Endothelial cell of umbilical vein (primary cell): ENCODE measurements at regions not wholly inside any gene's neighbourhood (a gene's known extent, or its start where the extent isn't known, plus 50 kb on each side); places are given as distances from the start of the nearest gene placed in this dataset.

ENCODE experiments used
- EZH2 ChIP-seq: IDR thresholded peaks from 2 replicates; pipeline ENCODE4 v1.6.1; 2012; ENCODE audit warnings: borderline replicate concordance, low read depth, mild to moderate bottlenecking, moderate library complexity, low read length, inconsistent platforms; ENCODE audit not compliant: severe bottlenecking
- JUN ChIP-seq: IDR thresholded peaks from 2 replicates; pipeline ENCODE4 v1.6.1; 2011; ENCODE audit warnings: borderline replicate concordance, low read depth; ENCODE audit not compliant: insufficient read length, insufficient read depth
- POLR2A ChIP-seq: IDR thresholded peaks from 2 replicates; pipeline ENCODE4 v1.6.1; 2012; ENCODE audit warnings: low read depth, mild to moderate bottlenecking, control low read depth, low read length
- POLR2AphosphoS5 ChIP-seq: IDR thresholded peaks from 2 replicates; pipeline ENCODE4 v1.6.1; 2012; ENCODE audit warnings: low read depth, mild to moderate bottlenecking, control low read depth, low read length, moderate library complexity; ENCODE audit not compliant: insufficient read depth
- TF ChIP-seq, protein P1 (sequence below), 2 donors: IDR thresholded peaks; 1 replicate in 1 of 2; 2 replicates in 1 of 2; pipeline ENCODE4 v1.5.1; 2011; ENCODE audit warnings: low read length in 2 of 2, mild to moderate bottlenecking in 2 of 2, moderate library complexity in 2 of 2, control low read depth in 1 of 2, inconsistent platforms in 1 of 2, low read depth in 1 of 2; ENCODE audit not compliant: insufficient read depth in 1 of 2; ENCODE audit errors: extremely low read depth in 1 of 2
- TF ChIP-seq, protein P2 (sequence below): IDR thresholded peaks from 2 replicates; pipeline ENCODE4 v1.6.1; 2011; ENCODE audit not compliant: insufficient read depth, insufficient read length

DNA sequence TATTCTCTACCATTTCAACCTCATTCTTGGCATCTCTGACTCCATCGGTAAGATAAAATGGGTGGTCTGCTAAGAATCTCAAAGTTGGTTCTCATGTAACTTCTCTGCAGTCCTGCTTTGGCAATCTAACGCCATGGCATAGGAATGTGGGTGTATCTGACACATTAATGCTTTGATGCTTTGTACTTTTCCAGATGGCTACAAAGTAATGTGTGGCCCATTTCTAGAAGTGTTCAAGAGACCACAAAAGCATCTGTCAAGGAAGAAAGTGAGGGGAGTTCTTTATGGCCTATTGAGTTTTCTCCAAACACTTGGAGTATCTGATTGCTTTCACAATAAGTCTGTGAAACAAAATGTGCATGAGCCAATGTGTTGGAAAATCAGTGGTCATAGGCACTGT lies 339.9 kb upstream of the TGFBR2 start:
- TF ChIP-seq EZH2 (no peak), POLR2A (no peak), JUN (no peak), POLR2AphosphoS5 (no peak)
- TF ChIP-seq, protein P1, sequence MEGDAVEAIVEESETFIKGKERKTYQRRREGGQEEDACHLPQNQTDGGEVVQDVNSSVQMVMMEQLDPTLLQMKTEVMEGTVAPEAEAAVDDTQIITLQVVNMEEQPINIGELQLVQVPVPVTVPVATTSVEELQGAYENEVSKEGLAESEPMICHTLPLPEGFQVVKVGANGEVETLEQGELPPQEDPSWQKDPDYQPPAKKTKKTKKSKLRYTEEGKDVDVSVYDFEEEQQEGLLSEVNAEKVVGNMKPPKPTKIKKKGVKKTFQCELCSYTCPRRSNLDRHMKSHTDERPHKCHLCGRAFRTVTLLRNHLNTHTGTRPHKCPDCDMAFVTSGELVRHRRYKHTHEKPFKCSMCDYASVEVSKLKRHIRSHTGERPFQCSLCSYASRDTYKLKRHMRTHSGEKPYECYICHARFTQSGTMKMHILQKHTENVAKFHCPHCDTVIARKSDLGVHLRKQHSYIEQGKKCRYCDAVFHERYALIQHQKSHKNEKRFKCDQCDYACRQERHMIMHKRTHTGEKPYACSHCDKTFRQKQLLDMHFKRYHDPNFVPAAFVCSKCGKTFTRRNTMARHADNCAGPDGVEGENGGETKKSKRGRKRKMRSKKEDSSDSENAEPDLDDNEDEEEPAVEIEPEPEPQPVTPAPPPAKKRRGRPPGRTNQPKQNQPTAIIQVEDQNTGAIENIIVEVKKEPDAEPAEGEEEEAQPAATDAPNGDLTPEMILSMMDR (IDR thresholded peaks at IDR 0.05; ENCODE audit: extremely low read depth in 1 of 2, insufficient read depth in 1 of 2, low read depth in 1 of 2, low read length in 2 of 2) = no peak
- TF ChIP-seq, protein P2, sequence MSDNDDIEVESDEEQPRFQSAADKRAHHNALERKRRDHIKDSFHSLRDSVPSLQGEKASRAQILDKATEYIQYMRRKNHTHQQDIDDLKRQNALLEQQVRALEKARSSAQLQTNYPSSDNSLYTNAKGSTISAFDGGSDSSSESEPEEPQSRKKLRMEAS = no peak
